Retinal pigment epithelial cell (primary cell): ENCODE measurements at regions not wholly inside any gene's neighbourhood (a gene's known extent, or its start where the extent isn't known, plus 50 kb on each side); places are given as distances from the start of the nearest gene placed in this dataset.
"Not testable (repeated sequence)": the region's sequence is repeated elsewhere in the genome, so short reads cannot be mapped to it uniquely, and the experiment has no call there.

Experiments used
- DNase-seq: peaks from one replicate; pipeline ENCODE4 v3.0.0-alpha.2; 2010; ENCODE audit warnings: low read depth
- H3K4me3 ChIP-seq: 2 replicates; pipeline ENCODE4 v1.5.1; 2011; ENCODE audit warnings: mild to moderate bottlenecking, low read length, control low read depth, moderate library complexity
- CTCF ChIP-seq: conservative IDR thresholded peaks from 2 replicates; pipeline ENCODE4 v1.5.1; 2011; ENCODE audit warnings: low read depth, low read length, control low read depth, inconsistent platforms

DNA sequence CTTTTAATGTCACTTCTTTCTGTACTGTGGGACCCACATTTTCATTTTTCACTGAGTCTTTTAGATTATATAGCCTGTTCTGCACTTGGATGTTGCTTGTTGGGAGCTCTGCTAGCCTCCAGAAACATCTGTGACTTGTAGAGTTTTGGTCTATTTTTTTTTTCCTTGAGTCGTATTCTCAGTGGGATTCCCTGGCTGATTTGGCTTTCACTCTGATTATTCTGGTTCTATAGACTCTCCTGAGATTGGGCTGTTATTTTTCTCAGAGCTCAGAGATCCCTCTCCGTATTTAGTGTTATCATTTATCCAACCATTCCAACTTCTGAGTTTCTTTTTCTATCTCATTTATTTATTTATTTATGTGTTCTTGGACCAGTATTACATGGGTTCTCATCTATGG is 339.3 kb downstream of the FAM170A start:
- DNase-seq: no peak
- no peak for TF ChIP-seq CTCF
- H3K4me3 ChIP-seq: no peak overlapping the region

DNA sequence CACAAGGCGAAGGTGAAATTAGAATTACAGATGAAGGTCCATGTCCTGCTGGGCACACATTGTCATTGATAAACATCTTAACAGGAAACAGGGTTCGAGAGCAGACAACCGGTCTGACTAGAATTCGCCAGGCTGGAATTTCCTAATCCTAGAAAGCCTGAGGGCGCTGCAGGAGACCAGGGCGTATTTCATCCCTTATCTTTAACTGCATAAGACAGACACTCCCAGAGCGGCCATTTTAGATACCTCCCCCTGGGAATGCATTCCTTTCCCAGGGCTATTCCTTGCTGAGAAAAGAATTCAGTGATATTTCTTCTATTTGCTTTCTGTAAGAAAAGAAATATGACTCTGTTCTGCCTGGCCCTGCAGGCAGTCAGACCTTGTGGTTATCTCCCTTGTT is 357.7 kb downstream of the FAM170A start:
- DNase-seq, H3K4me3 ChIP-seq: not testable (repeated sequence)

DNA sequence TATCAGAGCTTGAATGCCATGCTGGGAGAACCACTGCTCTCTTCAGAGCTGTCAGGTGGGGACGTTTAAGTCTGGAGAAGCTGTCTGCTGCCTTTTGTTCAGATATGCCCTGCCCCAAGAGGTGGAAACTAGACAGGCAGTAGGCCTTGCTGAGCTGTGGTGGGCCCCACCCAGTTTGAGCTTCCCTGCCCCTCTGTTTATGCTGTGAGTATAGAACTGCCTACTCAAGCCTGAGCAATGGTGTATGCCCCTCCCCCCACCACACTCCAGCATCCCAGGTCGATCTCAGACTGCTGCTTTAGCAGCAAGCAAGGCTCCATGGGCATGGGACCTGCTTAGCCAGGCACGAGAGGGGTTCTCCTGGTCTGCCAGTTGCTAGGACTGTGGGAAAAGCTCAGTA is 362.3 kb downstream of the FAM170A start:
- no peak for DNase-seq
- TF ChIP-seq CTCF: no peak
- H3K4me3 ChIP-seq: no peak overlapping the region

DNA sequence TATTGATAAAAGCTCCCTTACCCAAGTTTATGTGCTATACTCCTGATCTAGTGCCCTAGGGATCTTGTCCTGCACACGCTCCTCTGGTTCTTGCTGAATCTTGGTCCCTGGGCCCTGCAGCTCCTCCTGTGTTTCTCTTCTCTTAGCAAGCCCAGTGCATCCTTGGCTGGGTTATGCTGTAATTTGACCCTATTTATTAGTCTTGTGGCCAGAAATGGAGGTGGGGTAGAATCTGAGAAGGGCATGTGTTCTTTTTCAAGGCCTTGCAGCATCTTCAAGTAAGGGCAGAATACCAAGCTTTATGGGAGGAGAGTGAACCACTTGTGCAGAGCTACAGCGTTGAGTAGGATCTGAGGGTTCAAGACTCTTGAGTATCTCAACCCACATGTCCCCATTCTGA is 366.8 kb downstream of the FAM170A start:
- no peak for TF ChIP-seq CTCF
- no peak overlapping the region for H3K4me3 ChIP-seq
- DNase-seq: no peak

GRCh38 chr5:120007598-120007997 is 378.2 kb downstream of the FAM170A start:
- H3K4me3 ChIP-seq: no peak overlapping the region
- no peak for TF ChIP-seq CTCF
- no peak for DNase-seq

DNA sequence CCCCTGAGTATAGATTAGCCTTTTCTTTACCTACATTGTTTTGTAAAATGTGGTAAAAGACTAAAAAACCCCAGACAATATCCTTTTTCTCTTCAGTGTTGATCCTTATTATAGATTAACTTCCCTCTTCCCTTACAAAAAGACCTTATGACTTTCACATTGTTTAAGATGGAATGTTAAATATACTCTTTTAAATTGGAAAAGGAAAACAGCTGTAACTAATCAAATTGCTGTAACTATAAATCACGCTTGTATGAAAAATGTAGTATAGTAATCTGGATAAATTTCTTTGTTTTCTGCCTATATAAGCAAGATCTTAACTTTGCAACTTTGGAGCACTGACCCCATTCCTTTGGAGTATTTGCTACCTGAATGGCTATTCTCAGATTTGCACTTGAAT is 383.1 kb downstream of the FAM170A start:
- no peak for TF ChIP-seq CTCF
- H3K4me3 ChIP-seq: no peak overlapping the region
- DNase-seq: no peak

DNA sequence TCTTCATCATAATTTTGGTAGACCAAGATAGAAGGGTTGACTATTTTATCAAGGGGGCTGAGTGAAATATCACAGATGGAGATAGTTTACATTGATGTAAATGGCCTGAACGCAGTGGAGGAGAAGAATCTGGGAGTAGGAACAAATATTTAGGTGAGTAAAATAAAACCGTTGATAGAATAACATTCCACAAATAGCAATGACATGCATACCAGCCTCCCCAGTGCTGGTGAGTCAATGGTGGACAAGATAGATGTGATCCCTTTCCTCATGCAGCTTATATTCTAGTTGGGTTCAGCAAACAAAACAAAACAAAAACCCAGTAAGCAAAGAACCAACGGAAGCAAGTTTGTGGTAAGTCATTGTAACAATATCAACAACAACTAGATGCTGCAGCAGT is 385.2 kb downstream of the FAM170A start:
- DNase-seq: no peak
- no peak for TF ChIP-seq CTCF
- H3K4me3 ChIP-seq: no peak overlapping the region

- no peak overlapping the region for H3K4me3 ChIP-seq
- DNase-seq: no peak
- no peak for TF ChIP-seq CTCF
Measured at GRCh38 chr5:120016717-120017382, 387.5 kb downstream of the FAM170A start.
